GM12878 (cell line): ENCODE measurements at regions not wholly inside any gene's neighbourhood (a gene's known extent, or its start where the extent isn't known, plus 50 kb on each side); places are given as distances from the start of the nearest gene placed in this dataset.
A peak's percentile ranks its signal among the peaks of the same experiment; 100 is the strongest.
"Not testable (repeated sequence)": the region's sequence is repeated elsewhere in the genome, so short reads cannot be mapped to it uniquely, and the experiment has no call there.

ENCODE experiments used
- ATAC-seq: fragments of 200-7000 bp; cut with Tn5 transposase; 3 replicates; pipeline ENCODE4 v1.9.1; 2020; ENCODE audit warnings: mild to moderate bottlenecking, moderate library complexity
- BruUV-seq: library from RNA; stranded (reverse); fragments of 400-500 nt; replicated peaks from 2 replicates; lab custom pipeline; 2021; lab: Mats Ljungman, UMichigan
- CTCF ChIA-PET: fragments of 300-600 bp; sonication (Branson Sonifier 250); formaldehyde crosslinking; extraction: SDS; loops from one replicate; lab custom pipeline; 2021; ENCODE audit warnings: inconsistent platforms; lab: Yijun Ruan, JAX
- POLR2A ChIA-PET: fragments of 350-600 bp; formaldehyde crosslinking; extraction: SDS; loops from one replicate; lab custom pipeline; 2021; ENCODE audit warnings: inconsistent platforms; lab: Charles Lee
- RAD21 ChIA-PET: fragments of 300-600 bp; sonication (Branson Sonifier 250); formaldehyde crosslinking; loops from one replicate; lab custom pipeline; 2023; ENCODE audit warnings: antibody characterized with exemption; ENCODE audit not compliant: unreplicated experiment; lab: Charles Lee
- SMC1A ChIA-PET: fragments of 300-600 bp; sonication (Branson Sonifier 250); formaldehyde crosslinking; loops from one replicate; lab custom pipeline; 2023; ENCODE audit not compliant: unreplicated experiment, uncharacterized antibody; lab: Charles Lee
- DNase-seq: peaks from one replicate; pipeline ENCODE4 v3.0.0-alpha.2; 2011; ENCODE audit warnings: low read depth, low spot score
- FAIRE-seq: peaks from 3 replicates; lab custom pipeline; 2011; peaks lifted over from hg19 to GRCh38; lab: Jason Lieb, UNC
- H2AFZ ChIP-seq: 2 replicates; pipeline ENCODE4 v1.6.0; 2011; ENCODE audit warnings: low read depth, low read length, control low read depth; ENCODE audit not compliant: control insufficient read depth
- H3K27ac ChIP-seq: 2 replicates; pipeline ENCODE4 v1.5.1; 2011; ENCODE audit warnings: control low read depth; ENCODE audit not compliant: control insufficient read depth, insufficient read depth
- H3K27me3 ChIP-seq, 2 experiments: replicated peaks in 1 of 2; 2 replicates each; pipeline versions ENCODE4 v1.6.0 to v1.6.1; 2011; ENCODE audit warnings: low read length in 1 of 2; ENCODE audit not compliant: control insufficient read depth in 2 of 2, insufficient read depth in 2 of 2
- H3K36me3 ChIP-seq, 2 experiments: 2 replicates each; pipeline ENCODE4 v1.5.1; 2011; ENCODE audit warnings: low read length in 1 of 2; ENCODE audit not compliant: control insufficient read depth in 2 of 2, insufficient read depth in 2 of 2
- H3K4me1 ChIP-seq: 2 replicates; pipeline ENCODE4 v1.6.1; 2011; ENCODE audit warnings: mild to moderate bottlenecking, low read length, moderate library complexity, mixed read lengths; ENCODE audit not compliant: control insufficient read depth, insufficient read depth
- H3K4me2 ChIP-seq: 2 replicates; pipeline ENCODE4 v1.6.0; 2011; ENCODE audit warnings: control low read depth; ENCODE audit not compliant: control insufficient read depth, insufficient read depth
- H3K4me3 ChIP-seq: fragments of 200-600 bp; sonication (generic); 2 replicates; pipeline ENCODE4 v1.5.1; 2016
- H3K79me2 ChIP-seq: 2 replicates; pipeline ENCODE4 v1.6.0; 2011; ENCODE audit warnings: low read length; ENCODE audit not compliant: control insufficient read depth, insufficient read depth
- H3K9ac ChIP-seq: 2 replicates; pipeline ENCODE4 v1.8.0; 2011; ENCODE audit warnings: low read length, control low read depth, mixed read lengths; ENCODE audit not compliant: control insufficient read depth, insufficient read depth
- H3K9me3 ChIP-seq: replicated peaks from 3 replicates; pipeline ENCODE4 v1.5.1; 2011; ENCODE audit warnings: mild to moderate bottlenecking, low read length; ENCODE audit not compliant: control insufficient read depth, insufficient read depth
- H4K20me1 ChIP-seq: 2 replicates; pipeline ENCODE4 v1.6.0; 2011; ENCODE audit not compliant: control insufficient read depth, insufficient read depth
- BHLHE40 ChIP-seq, 2 experiments: fragments of 450-650 bp in 1 of 2; IDR thresholded peaks; 2 replicates each; pipeline ENCODE4 v1.6.1; 2011 to 2017; ENCODE audit warnings: low read depth in 2 of 2, borderline replicate concordance in 1 of 2, improper control_type of control experiment in 1 of 2, low read length in 1 of 2, mild to moderate bottlenecking in 1 of 2
- BMI1 ChIP-seq: fragments of 450-650 bp; IDR thresholded peaks from 2 replicates; pipeline ENCODE4 v1.6.1; 2016; ENCODE audit warnings: mild to moderate bottlenecking, moderate library complexity, borderline replicate concordance
- GATAD2B ChIP-seq: fragments of 450-650 bp; conservative IDR thresholded peaks from 2 replicates; pipeline ENCODE4 v1.6.1; 2017; ENCODE audit warnings: low read depth, mild to moderate bottlenecking, moderate library complexity
- MTA2 ChIP-seq: fragments of 450-650 bp; IDR thresholded peaks from 2 replicates; pipeline ENCODE4 v1.6.1; 2016; ENCODE audit warnings: low read depth, mild to moderate bottlenecking, moderate library complexity
- MXI1 ChIP-seq: fragments of 150-350 bp; IDR thresholded peaks from 2 replicates; pipeline ENCODE4 v1.6.1; 2011; ENCODE audit warnings: low read depth, mild to moderate bottlenecking, inconsistent platforms, low read length, improper control_type of control experiment
- NFYA ChIP-seq: IDR thresholded peaks from 2 replicates; pipeline ENCODE4 v1.6.1; 2011; ENCODE audit warnings: low read depth, mild to moderate bottlenecking, low read length, improper control_type of control experiment, borderline replicate concordance
- NFYB ChIP-seq: IDR thresholded peaks from 2 replicates; pipeline ENCODE4 v1.6.1; 2011; ENCODE audit warnings: low read depth, mild to moderate bottlenecking, low read length, improper control_type of control experiment, moderate library complexity; ENCODE audit not compliant: insufficient read depth
- WGBS: methylation state at CpG from one replicate; pipeline ENCODE4 v1.1.6; 2016; ENCODE audit warnings: low lambda C conversion rate; ENCODE audit not compliant: insufficient replicate concordance, insufficient coverage; ENCODE audit errors: missing lambda C conversion rate; 5-methylcytosine and 5-hydroxymethylcytosine counted together
- in situ Hi-C: fragments of 300-500 bp; cut with MboI; formaldehyde crosslinking; loops from 9 replicates; pipeline ENCODE4 v1.14.3; 2018; ENCODE audit warnings: mixed read lengths
- intact Hi-C: fragments of 100-400 bp; cut with micrococcal nuclease; formaldehyde crosslinking; loops from one replicate; pipeline ENCODE4 v1.14.2; 2022; ENCODE audit not compliant: unreplicated experiment
- TF ChIP-seq, protein P1 (sequence below): IDR thresholded peaks from 2 replicates; pipeline ENCODE4 v1.6.1; 2011; ENCODE audit warnings: borderline replicate concordance, low read depth, mild to moderate bottlenecking, moderate library complexity, low read length; ENCODE audit not compliant: insufficient read depth, poor library complexity, severe bottlenecking
- TF ChIP-seq, protein P2 (sequence below), 3 experiments: IDR thresholded peaks in 2 of 3; conservative IDR thresholded peaks in 1 of 3; 2 replicates each; pipeline ENCODE4 v1.5.1; 2011; ENCODE audit warnings: low read depth in 3 of 3, low read length in 3 of 3, mild to moderate bottlenecking in 3 of 3, control low read depth in 2 of 3, moderate library complexity in 2 of 3, inconsistent platforms in 1 of 3, mixed read lengths in 1 of 3; ENCODE audit not compliant: control insufficient read depth in 2 of 3, insufficient read depth in 1 of 3; ENCODE audit errors: extremely low read depth in 1 of 3

DNA sequence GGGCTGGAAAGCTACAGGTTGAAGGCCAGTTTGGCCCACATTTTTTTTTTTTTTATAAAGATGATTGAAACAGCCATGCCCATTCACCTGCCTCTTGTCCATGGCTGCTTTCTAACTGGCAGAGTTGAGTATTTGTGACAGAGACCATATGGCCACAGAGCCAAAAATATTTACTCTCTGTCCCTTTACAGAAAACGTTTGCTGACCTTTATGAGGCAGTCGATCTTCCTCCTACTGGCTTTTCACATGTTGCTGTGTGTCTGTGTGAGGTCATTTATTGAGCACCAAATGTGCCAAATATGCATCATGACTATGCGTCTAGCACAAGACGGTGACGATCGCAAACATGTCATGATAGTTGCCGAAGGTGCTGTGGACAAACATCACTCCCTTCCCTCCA, 200.6 kb upstream of the FRG1 start:
- H3K9ac ChIP-seq, H3K9me3 ChIP-seq, ATAC-seq, H3K27ac ChIP-seq, H3K4me1 ChIP-seq, FAIRE-seq, POLR2A ChIA-PET, H3K4me3 ChIP-seq, H3K4me2 ChIP-seq, BruUV-seq, SMC1A ChIA-PET, in situ Hi-C loops, H2AFZ ChIP-seq, H3K79me2 ChIP-seq, DNase-seq, CTCF ChIA-PET, H3K27me3 ChIP-seq, intact Hi-C loops, RAD21 ChIA-PET, H3K36me3 ChIP-seq, H4K20me1 ChIP-seq: not testable (repeated sequence)
- TF ChIP-seq, protein P1, sequence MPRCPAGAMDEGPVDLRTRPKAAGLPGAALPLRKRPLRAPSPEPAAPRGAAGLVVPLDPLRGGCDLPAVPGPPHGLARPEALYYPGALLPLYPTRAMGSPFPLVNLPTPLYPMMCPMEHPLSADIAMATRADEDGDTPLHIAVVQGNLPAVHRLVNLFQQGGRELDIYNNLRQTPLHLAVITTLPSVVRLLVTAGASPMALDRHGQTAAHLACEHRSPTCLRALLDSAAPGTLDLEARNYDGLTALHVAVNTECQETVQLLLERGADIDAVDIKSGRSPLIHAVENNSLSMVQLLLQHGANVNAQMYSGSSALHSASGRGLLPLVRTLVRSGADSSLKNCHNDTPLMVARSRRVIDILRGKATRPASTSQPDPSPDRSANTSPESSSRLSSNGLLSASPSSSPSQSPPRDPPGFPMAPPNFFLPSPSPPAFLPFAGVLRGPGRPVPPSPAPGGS: peak; percentile 9
- WGBS: 58% methylated on average over 7 of the region's 7 CpGs

- no peaks in the 10 kb centered on the region for H3K36me3 ChIP-seq
- RAD21 ChIA-PET: no interaction called here
- no peak overlapping the region for H2AFZ ChIP-seq
- H3K79me2 ChIP-seq: no peaks in the 10 kb centered on the region
- H3K27ac ChIP-seq: no peak overlapping the region
- no peak overlapping the region for H3K4me2 ChIP-seq
- WGBS: 6% methylated on average over 7 of the region's 16 CpGs
- BruUV-seq: no TSS peak
- DNase-seq: no peak
- in situ Hi-C loops: no loop called here
- no peak for ATAC-seq
- no peaks in the 10 kb centered on the region for H3K4me1 ChIP-seq
- no peak for FAIRE-seq
- no peak overlapping the region for H3K4me3 ChIP-seq
- intact Hi-C loops: no loop called here
- no peak overlapping the region for H3K9ac ChIP-seq
- no peaks in the 10 kb centered on the region; the same call in 2 of the 3 replicates for H3K9me3 ChIP-seq
- SMC1A ChIA-PET: no interaction called here
- CTCF ChIA-PET: no interaction called here
- POLR2A ChIA-PET: no interaction called here
- H3K27me3 ChIP-seq: no peaks in the 10 kb centered on the region
- H4K20me1 ChIP-seq: no peaks in the 10 kb centered on the region
- TF ChIP-seq, protein P2, sequence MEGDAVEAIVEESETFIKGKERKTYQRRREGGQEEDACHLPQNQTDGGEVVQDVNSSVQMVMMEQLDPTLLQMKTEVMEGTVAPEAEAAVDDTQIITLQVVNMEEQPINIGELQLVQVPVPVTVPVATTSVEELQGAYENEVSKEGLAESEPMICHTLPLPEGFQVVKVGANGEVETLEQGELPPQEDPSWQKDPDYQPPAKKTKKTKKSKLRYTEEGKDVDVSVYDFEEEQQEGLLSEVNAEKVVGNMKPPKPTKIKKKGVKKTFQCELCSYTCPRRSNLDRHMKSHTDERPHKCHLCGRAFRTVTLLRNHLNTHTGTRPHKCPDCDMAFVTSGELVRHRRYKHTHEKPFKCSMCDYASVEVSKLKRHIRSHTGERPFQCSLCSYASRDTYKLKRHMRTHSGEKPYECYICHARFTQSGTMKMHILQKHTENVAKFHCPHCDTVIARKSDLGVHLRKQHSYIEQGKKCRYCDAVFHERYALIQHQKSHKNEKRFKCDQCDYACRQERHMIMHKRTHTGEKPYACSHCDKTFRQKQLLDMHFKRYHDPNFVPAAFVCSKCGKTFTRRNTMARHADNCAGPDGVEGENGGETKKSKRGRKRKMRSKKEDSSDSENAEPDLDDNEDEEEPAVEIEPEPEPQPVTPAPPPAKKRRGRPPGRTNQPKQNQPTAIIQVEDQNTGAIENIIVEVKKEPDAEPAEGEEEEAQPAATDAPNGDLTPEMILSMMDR (IDR thresholded peaks at IDR 0.05 in 2 of 3, conservative IDR thresholded peaks at IDR 0.05 in 1 of 3; ENCODE audit: control insufficient read depth in 2 of 3, extremely low read depth in 1 of 3, insufficient read depth in 1 of 3, low read depth in 3 of 3, low read length in 3 of 3): no peak
- TF ChIP-seq NFYA: no peak
- TF ChIP-seq GATAD2B: no peak
- no peak for TF ChIP-seq MXI1
- TF ChIP-seq MTA2: no peak
- TF ChIP-seq BHLHE40 (IDR thresholded peaks at IDR 0.05; ENCODE audit: borderline replicate concordance in 1 of 2, low read depth in 2 of 2, low read length in 1 of 2): no peak
- TF ChIP-seq NFYB: no peak
- TF ChIP-seq BMI1: no peak
Measured at GRCh38 chr4:189740873-189741272, 199.8 kb upstream of the FRG1 start.
